HG02588 (cell line): ENCODE measurements at regions not wholly inside any gene's neighbourhood (a gene's known extent, or its start where the extent isn't known, plus 50 kb on each side); places are given as distances from the start of the nearest gene placed in this dataset.
"Not testable (repeated sequence)": the region's sequence is repeated elsewhere in the genome, so short reads cannot be mapped to it uniquely, and the experiment has no call there.

ENCODE experiments used
- ATAC-seq: cut with Tn5 transposase; IDR thresholded peaks from one replicate; pipeline ENCODE4 v1.9.1; 2021; ENCODE audit warnings: mild to moderate bottlenecking, moderate library complexity; ENCODE audit not compliant: unreplicated experiment

- ATAC-seq, result not testable (repeated sequence)
These were observed 695.9 kb upstream of the ADGRL4 start for GRCh38 chr1:79702336-79702999.

GRCh38 chr1:79695138-79695537, 688.6 kb upstream of the ADGRL4 start:
- ATAC-seq, result peak; percentile 92

GRCh38 chr1:79694241-79694640, 687.7 kb upstream of the ADGRL4 start:
- ATAC-seq, result peak; percentile 43

- ATAC-seq, result no peak
These were observed 687.0 kb upstream of the ADGRL4 start for GRCh38 chr1:79693441-79694114.

GRCh38 chr1:79692519-79692918, 686.0 kb upstream of the ADGRL4 start:
- ATAC-seq, result no peak

- ATAC-seq, result no peak
These were observed 682.4 kb upstream of the ADGRL4 start for GRCh38 chr1:79688932-79689331.

- no peak for ATAC-seq
These were observed 676.9 kb upstream of the ADGRL4 start for GRCh38 chr1:79683420-79683819.

GRCh38 chr1:79682478-79682877, 675.9 kb upstream of the ADGRL4 start:
- ATAC-seq, result no peak

- ATAC-seq, result no peak
These were observed 674.9 kb upstream of the ADGRL4 start for GRCh38 chr1:79681382-79681781.

- ATAC-seq, result no peak
These were observed 673.4 kb upstream of the ADGRL4 start for GRCh38 chr1:79679916-79680315.

GRCh38 chr1:79667848-79668696, 661.5 kb upstream of the ADGRL4 start:
- ATAC-seq, result peak; percentile 96

GRCh38 chr1:79667166-79667565, 660.6 kb upstream of the ADGRL4 start:
- no peak for ATAC-seq

GRCh38 chr1:79663916-79664315, 657.4 kb upstream of the ADGRL4 start:
- no peak for ATAC-seq

- no peak for ATAC-seq
These were observed 656.1 kb upstream of the ADGRL4 start for GRCh38 chr1:79662596-79662995.

GRCh38 chr1:79660129-79660528, 653.6 kb upstream of the ADGRL4 start:
- no peak for ATAC-seq

GRCh38 chr1:79657951-79658658, 651.6 kb upstream of the ADGRL4 start:
- no peak for ATAC-seq

GRCh38 chr1:79655876-79656275, 649.3 kb upstream of the ADGRL4 start:
- no peak for ATAC-seq

- no peak for ATAC-seq
These were observed 645.9 kb upstream of the ADGRL4 start for GRCh38 chr1:79652426-79652825.

- ATAC-seq, result no peak
These were observed 641.6 kb upstream of the ADGRL4 start for GRCh38 chr1:79648126-79648525.

GRCh38 chr1:79646880-79647279, 640.4 kb upstream of the ADGRL4 start:
- no peak for ATAC-seq

GRCh38 chr1:79638382-79638781, 631.9 kb upstream of the ADGRL4 start:
- ATAC-seq, result peak; percentile 100
